HL-60 (cell line): ENCODE measurements at regions not wholly inside any gene's neighbourhood (a gene's known extent, or its start where the extent isn't known, plus 50 kb on each side); places are given as distances from the start of the nearest gene placed in this dataset.

ENCODE experiments used
- DNase-seq, 2 experiments: peaks; one replicate each; pipeline ENCODE4 v3.0.0-alpha.2; 2010 to 2020; ENCODE audit warnings: low read depth in 1 of 2, low spot score in 1 of 2
- H3K27ac ChIP-seq: fragments of 250-450 bp; sonication (Bioruptor Pico); replicated peaks from 2 replicates; pipeline ENCODE4 v1.5.1; 2020; ENCODE audit warnings: mild to moderate bottlenecking, moderate library complexity
- H3K27me3 ChIP-seq: fragments of 250-450 bp; sonication (Bioruptor Pico); 2 replicates; pipeline ENCODE4 v1.5.1; 2021; ENCODE audit warnings: mild to moderate bottlenecking, moderate library complexity; ENCODE audit not compliant: insufficient read depth, poor library complexity, severe bottlenecking
- H3K4me3 ChIP-seq: replicated peaks from 2 replicates; pipeline ENCODE4 v1.5.1; 2011; ENCODE audit warnings: mild to moderate bottlenecking, control low read depth, low read length; ENCODE audit not compliant: insufficient read depth
- GABPA ChIP-seq: IDR thresholded peaks from 2 replicates; pipeline ENCODE4 v1.6.1; 2012; ENCODE audit warnings: low read depth
- POLR2AphosphoS5 ChIP-seq: IDR thresholded peaks from 2 replicates; pipeline ENCODE4 v1.6.1; 2012; ENCODE audit warnings: low read depth
- SPI1 ChIP-seq: IDR thresholded peaks from 2 replicates; pipeline ENCODE4 v1.6.1; 2012; ENCODE audit warnings: low read depth, mild to moderate bottlenecking, borderline replicate concordance
- TF ChIP-seq, protein P1 (sequence below): IDR thresholded peaks from one replicate; pipeline ENCODE4 v1.5.1; 2011; ENCODE audit warnings: low read length, control low read depth, inconsistent platforms; ENCODE audit not compliant: insufficient read depth
- TF ChIP-seq, protein P2 (sequence below): IDR thresholded peaks from 2 replicates; pipeline ENCODE4 v1.6.1; 2012; ENCODE audit warnings: low read depth; ENCODE audit not compliant: insufficient replicate concordance

DNA sequence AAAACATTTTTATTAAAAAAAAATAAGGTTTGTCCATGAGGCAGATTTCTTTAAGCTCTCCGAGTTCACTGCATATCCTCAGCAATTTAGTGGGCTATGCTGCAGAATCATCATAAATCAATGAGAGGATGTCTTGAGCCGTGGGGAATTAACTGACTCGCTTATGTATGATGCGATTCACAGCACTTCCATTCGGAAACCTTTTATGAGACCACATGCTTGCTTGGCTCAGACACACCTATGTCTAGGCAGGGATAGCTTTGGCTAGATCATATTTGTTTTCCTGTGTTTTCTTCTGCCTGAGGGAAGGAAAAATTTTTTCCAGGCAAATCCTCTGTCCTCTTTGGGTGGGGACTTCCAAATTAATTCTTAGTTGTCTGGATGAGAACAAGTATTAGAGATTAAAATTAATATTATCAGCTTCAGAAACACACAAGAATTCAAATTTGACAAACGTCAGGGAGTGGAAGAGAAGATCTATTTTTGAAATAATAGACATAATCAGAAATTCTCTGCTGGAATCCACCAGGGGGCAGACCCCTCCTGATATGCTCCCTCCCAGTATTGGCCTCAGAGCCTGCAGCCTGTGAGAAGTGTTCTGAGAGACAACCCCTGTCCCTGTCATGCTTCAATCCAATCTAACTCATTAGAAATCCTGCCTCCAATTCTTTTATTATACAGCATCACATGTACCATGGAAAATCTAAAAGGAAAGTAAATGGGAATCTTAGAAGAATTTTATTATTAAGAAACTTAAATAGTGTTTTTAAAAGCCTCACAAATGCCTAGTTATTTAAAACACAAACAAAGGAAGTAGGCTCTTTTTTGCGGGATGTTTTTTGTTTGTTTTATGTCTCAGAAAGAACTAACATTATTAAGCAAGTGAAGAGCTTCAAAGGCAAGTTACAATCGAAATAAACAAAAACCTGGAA is 345.1 kb upstream of the TACR3 start:
- Histone ChIP-seq H3K27ac (no peak overlapping the region), H3K4me3 (no peak overlapping the region), H3K27me3 (no peaks in the 10 kb centered on the region)
- peak in 1 of 2 experiments; percentile 70 for DNase-seq
- TF ChIP-seq, protein P1, sequence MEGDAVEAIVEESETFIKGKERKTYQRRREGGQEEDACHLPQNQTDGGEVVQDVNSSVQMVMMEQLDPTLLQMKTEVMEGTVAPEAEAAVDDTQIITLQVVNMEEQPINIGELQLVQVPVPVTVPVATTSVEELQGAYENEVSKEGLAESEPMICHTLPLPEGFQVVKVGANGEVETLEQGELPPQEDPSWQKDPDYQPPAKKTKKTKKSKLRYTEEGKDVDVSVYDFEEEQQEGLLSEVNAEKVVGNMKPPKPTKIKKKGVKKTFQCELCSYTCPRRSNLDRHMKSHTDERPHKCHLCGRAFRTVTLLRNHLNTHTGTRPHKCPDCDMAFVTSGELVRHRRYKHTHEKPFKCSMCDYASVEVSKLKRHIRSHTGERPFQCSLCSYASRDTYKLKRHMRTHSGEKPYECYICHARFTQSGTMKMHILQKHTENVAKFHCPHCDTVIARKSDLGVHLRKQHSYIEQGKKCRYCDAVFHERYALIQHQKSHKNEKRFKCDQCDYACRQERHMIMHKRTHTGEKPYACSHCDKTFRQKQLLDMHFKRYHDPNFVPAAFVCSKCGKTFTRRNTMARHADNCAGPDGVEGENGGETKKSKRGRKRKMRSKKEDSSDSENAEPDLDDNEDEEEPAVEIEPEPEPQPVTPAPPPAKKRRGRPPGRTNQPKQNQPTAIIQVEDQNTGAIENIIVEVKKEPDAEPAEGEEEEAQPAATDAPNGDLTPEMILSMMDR = peak; percentile 21
- TF ChIP-seq POLR2AphosphoS5 (no peak), GABPA (no peak)

DNA sequence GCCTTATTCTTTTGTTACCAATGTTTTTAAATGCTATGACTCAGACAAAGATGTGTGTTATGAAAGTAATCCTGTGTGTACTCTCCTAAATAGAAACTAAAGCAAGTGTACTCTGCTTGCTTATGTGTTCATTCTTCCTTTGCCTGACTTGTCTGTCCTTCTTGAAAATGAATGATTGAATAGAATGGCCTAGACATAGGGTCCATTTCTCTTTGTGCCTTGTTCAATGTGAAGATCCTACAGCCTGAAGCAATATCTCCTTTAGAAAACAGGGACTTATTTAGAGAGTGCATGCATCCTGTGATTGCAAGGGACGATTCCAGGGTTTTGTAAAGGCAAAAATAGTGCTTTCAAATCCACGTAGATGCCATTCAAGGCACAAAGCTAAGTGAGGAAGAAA is 343.6 kb upstream of the TACR3 start:
- Histone ChIP-seq H3K27ac (no peak overlapping the region), H3K4me3 (no peak overlapping the region), H3K27me3 (no peaks in the 10 kb centered on the region)
- TF ChIP-seq GABPA (no peak), POLR2AphosphoS5 (no peak)
- TF ChIP-seq, protein P2, sequence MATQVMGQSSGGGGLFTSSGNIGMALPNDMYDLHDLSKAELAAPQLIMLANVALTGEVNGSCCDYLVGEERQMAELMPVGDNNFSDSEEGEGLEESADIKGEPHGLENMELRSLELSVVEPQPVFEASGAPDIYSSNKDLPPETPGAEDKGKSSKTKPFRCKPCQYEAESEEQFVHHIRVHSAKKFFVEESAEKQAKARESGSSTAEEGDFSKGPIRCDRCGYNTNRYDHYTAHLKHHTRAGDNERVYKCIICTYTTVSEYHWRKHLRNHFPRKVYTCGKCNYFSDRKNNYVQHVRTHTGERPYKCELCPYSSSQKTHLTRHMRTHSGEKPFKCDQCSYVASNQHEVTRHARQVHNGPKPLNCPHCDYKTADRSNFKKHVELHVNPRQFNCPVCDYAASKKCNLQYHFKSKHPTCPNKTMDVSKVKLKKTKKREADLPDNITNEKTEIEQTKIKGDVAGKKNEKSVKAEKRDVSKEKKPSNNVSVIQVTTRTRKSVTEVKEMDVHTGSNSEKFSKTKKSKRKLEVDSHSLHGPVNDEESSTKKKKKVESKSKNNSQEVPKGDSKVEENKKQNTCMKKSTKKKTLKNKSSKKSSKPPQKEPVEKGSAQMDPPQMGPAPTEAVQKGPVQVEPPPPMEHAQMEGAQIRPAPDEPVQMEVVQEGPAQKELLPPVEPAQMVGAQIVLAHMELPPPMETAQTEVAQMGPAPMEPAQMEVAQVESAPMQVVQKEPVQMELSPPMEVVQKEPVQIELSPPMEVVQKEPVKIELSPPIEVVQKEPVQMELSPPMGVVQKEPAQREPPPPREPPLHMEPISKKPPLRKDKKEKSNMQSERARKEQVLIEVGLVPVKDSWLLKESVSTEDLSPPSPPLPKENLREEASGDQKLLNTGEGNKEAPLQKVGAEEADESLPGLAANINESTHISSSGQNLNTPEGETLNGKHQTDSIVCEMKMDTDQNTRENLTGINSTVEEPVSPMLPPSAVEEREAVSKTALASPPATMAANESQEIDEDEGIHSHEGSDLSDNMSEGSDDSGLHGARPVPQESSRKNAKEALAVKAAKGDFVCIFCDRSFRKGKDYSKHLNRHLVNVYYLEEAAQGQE = no peak
- TF ChIP-seq, protein P1 = no peak
- no peak for DNase-seq

DNA sequence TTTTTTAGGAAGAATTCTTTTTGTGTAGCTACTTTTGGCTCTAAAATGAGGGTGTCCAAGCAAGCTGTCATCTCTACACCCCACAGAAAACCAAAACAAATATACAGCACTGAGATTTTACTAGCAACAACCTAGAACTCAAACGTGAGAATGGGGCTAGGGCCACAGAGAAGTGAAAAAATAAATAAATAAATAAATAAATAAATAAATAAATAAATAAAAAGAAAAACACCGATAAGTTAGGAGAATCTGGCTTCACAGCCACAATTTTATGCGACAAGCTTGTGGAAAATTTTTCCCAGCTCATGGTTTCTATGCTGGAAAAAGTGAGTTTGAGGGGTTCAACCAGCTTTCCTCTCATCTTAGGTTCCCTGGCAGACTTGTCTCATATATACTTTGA is 324.6 kb upstream of the TACR3 start:
- no peak for TF ChIP-seq POLR2AphosphoS5
- DNase-seq = no peak
- no peak overlapping the region for H3K27ac ChIP-seq
- H3K4me3 ChIP-seq = no peak overlapping the region
- H3K27me3 ChIP-seq = no peaks in the 10 kb centered on the region

DNA sequence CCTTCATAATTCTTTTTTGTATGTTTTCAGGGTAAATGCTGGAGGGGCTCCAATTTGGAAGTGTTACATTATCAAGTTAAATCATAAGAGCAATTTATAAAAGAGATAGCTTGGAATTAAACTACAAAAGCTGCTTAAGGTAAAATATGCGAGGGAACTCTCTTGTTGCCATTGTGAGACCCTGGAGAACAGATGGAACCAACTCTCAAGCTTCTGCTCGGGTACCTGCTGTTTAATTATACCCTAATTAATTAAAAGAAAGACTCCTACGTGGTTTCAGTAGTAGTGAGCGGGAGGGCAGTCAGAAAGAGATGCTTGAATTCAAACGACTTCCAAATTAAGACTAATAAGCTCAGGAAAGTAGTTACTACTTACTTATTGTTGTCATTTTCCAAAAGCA is 313.1 kb upstream of the TACR3 start:
- Histone ChIP-seq H3K27ac (no peak overlapping the region), H3K4me3 (no peak overlapping the region), H3K27me3 (no peaks in the 10 kb centered on the region)
- no peak for DNase-seq
- TF ChIP-seq POLR2AphosphoS5 (no peak), GABPA (no peak), SPI1 (no peak)
- TF ChIP-seq, protein P1 = no peak
- TF ChIP-seq, protein P2 = no peak
